K562 (cell line): ENCODE measurements at regions not wholly inside any gene's neighbourhood (a gene's known extent, or its start where the extent isn't known, plus 50 kb on each side); places are given as distances from the start of the nearest gene placed in this dataset.

ENCODE experiments used
- ATAC-seq: fragments of 200-7000 bp; cut with Tn5 transposase; 3 replicates; pipeline ENCODE4 v1.9.1; 2020; ENCODE audit warnings: moderate library complexity
- BruUV-seq: library from RNA; stranded (reverse); fragments of 400-500 nt; replicated peaks from 2 replicates; lab custom pipeline; 2021; lab: Mats Ljungman, UMichigan
- CTCF ChIA-PET: fragments of 300-600 bp; formaldehyde crosslinking; extraction: SDS; loops from one replicate; lab custom pipeline; 2021; ENCODE audit warnings: low intra/inter-chr PET ratio; lab: Yijun Ruan, JAX
- POLR2A ChIA-PET: fragments of 300-600, 350-650 bp; sonication (Branson Sonifier 250); formaldehyde crosslinking; extraction: SDS; loops from one replicate; lab custom pipeline; 2021; ENCODE audit warnings: antibody characterized with exemption, inconsistent platforms; lab: Yijun Ruan, JAX
- DNase-seq, 4 experiments: peaks; one replicate each; pipeline versions ENCODE4 v3.0.0 to v3.0.0-alpha.2; 2011 to 2018; ENCODE audit warnings: low spot score in 3 of 4, mixed read lengths in 3 of 4; ENCODE audit errors: extremely low read depth in 1 of 4
- FAIRE-seq: peaks from 2 replicates; lab custom pipeline; 2011; peaks lifted over from hg19 to GRCh38; lab: Jason Lieb, UNC
- H2AFZ ChIP-seq: 2 replicates; pipeline ENCODE4 v1.6.0; 2011; ENCODE audit warnings: low read depth, low read length, control low read depth, inconsistent platforms
- H3K27ac ChIP-seq: fragments of 200-600 bp; 3 replicates; pipeline ENCODE4 v1.8.0; 2011; ENCODE audit warnings: low read depth, mild to moderate bottlenecking, control low read depth, inconsistent platforms, low read length, moderate library complexity, mixed read lengths; ENCODE audit errors: extremely low read depth
- H3K27me3 ChIP-seq, 2 experiments: fragments of 300-600 bp in 1 of 2; 2 replicates in 1 of 2; 3 replicates in 1 of 2; pipeline versions ENCODE4 v1.6.0 to v1.8.0; 2011; ENCODE audit warnings: inconsistent platforms in 2 of 2, low read length in 2 of 2, mild to moderate bottlenecking in 1 of 2, mixed read lengths in 1 of 2, moderate library complexity in 1 of 2; ENCODE audit not compliant: control insufficient read depth in 2 of 2, insufficient read depth in 2 of 2
- H3K36me3 ChIP-seq: fragments of 300-600 bp; 3 replicates; pipeline ENCODE4 v1.8.0; 2011; ENCODE audit warnings: mild to moderate bottlenecking, low read length, inconsistent platforms; ENCODE audit not compliant: control insufficient read depth, insufficient read depth
- H3K4me1 ChIP-seq, 2 experiments: fragments of 200-600 bp in 1 of 2; replicated peaks in 1 of 2; 2 replicates in 1 of 2; 3 replicates in 1 of 2; pipeline versions ENCODE4 v1.5.1 to v1.8.0; 2011; ENCODE audit warnings: inconsistent platforms in 2 of 2, low read length in 2 of 2, mild to moderate bottlenecking in 1 of 2, mixed read lengths in 1 of 2, moderate library complexity in 1 of 2; ENCODE audit not compliant: control insufficient read depth in 2 of 2, insufficient read depth in 2 of 2
- H3K4me2 ChIP-seq: 2 replicates; pipeline ENCODE4 v1.6.1; 2011; ENCODE audit warnings: low read length, control low read depth, inconsistent platforms, mixed read lengths; ENCODE audit not compliant: insufficient read depth
- H3K4me3 ChIP-seq: fragments of 200-600 bp; sonication (generic), shearing (Covaris generic); 2 replicates; pipeline ENCODE4 v1.5.1; 2016; ENCODE audit warnings: control low read depth, inconsistent platforms
- H3K79me2 ChIP-seq: fragments of 200-600 bp; 3 replicates; pipeline ENCODE4 v1.8.0; 2011; ENCODE audit warnings: low read length, inconsistent platforms; ENCODE audit not compliant: control insufficient read depth, insufficient read depth
- H3K9ac ChIP-seq, 2 experiments: 2 replicates each; pipeline versions ENCODE4 v1.6.0 to v1.6.1; 2011; ENCODE audit warnings: low read depth in 2 of 2, low read length in 2 of 2, control low read depth in 1 of 2, inconsistent platforms in 1 of 2, mild to moderate bottlenecking in 1 of 2, mixed read lengths in 1 of 2; ENCODE audit not compliant: insufficient read depth in 1 of 2
- H3K9me1 ChIP-seq: one replicate; pipeline ENCODE4 v1.6.0; 2011; ENCODE audit warnings: inconsistent platforms, mild to moderate bottlenecking, low read length, moderate library complexity; ENCODE audit not compliant: control insufficient read depth, insufficient read depth
- H3K9me3 ChIP-seq: replicated peaks from 2 replicates; pipeline ENCODE4 v1.5.1; 2011; ENCODE audit warnings: low read depth, low read length, inconsistent platforms; ENCODE audit not compliant: control insufficient read depth, insufficient read depth
- H4K20me1 ChIP-seq: replicated peaks from 2 replicates; pipeline ENCODE4 v1.6.1; 2011; ENCODE audit warnings: low read length, inconsistent platforms, mixed read lengths; ENCODE audit not compliant: control insufficient read depth, insufficient read depth
- AFF4 ChIP-seq: sonication (generic); formaldehyde crosslinking; IDR thresholded peaks from 2 replicates; pipeline ENCODE4 v1.8.0; 2023; ENCODE audit warnings: mild to moderate bottlenecking, missing genetic modification reagents
- DMBX1 ChIP-seq: fragments of 250-450 bp; sonication (Bioruptor Pico); IDR thresholded peaks from 2 replicates; pipeline ENCODE4 v1.8.0; 2022; ENCODE audit warnings: inconsistent platforms, mild to moderate bottlenecking, moderate library complexity, borderline replicate concordance
- HDAC3 ChIP-seq: fragments of 450-650 bp; IDR thresholded peaks from 2 replicates; pipeline ENCODE4 v1.6.1; 2018; ENCODE audit warnings: borderline replicate concordance, mild to moderate bottlenecking, moderate library complexity; ENCODE audit not compliant: partially characterized antibody
- HIVEP1 ChIP-seq: fragments of 250-450 bp; sonication (Bioruptor Pico); IDR thresholded peaks from 2 replicates; pipeline ENCODE4 v1.4.0; 2020; ENCODE audit warnings: mild to moderate bottlenecking
- HNRNPH1 ChIP-seq: fragments of 200-400 bp; formaldehyde crosslinking; optimal IDR thresholded peaks from 2 replicates; pipeline ENCODE3; 2017; ENCODE audit warnings: low read depth, mild to moderate bottlenecking, low read length, moderate library complexity
- MECOM ChIP-seq: fragments of 250-450 bp; sonication (Bioruptor Pico); IDR thresholded peaks from 2 replicates; pipeline ENCODE4 v1.8.0; 2022; ENCODE audit warnings: inconsistent platforms
- MYC ChIP-seq, 2 experiments: fragments of 250-450 bp in 1 of 2; sonication (Bioruptor Pico) in 1 of 2; IDR thresholded peaks; 2 replicates each; pipeline versions ENCODE4 v1.5.1 to v1.6.1; 2012 to 2021; ENCODE audit warnings: low read depth in 2 of 2, borderline replicate concordance in 1 of 2, improper control_type of control experiment in 1 of 2, low read length in 1 of 2, mild to moderate bottlenecking in 1 of 2, moderate library complexity in 1 of 2
- PCBP2 ChIP-seq: fragments of 200-400 bp; formaldehyde crosslinking; IDR thresholded peaks from 2 replicates; pipeline ENCODE4 v1.6.1; 2018; ENCODE audit warnings: low read length, low read depth, mild to moderate bottlenecking, moderate library complexity; ENCODE audit not compliant: poor library complexity, severe bottlenecking
- PHF8 ChIP-seq: fragments of 200-600 bp; sonication (generic); IDR thresholded peaks from 2 replicates; pipeline ENCODE4 v1.6.1; 2012; ENCODE audit warnings: mixed run types, mild to moderate bottlenecking, inconsistent platforms, low read length, moderate library complexity, borderline replicate concordance
- RAD21 ChIP-seq, 2 experiments: fragments of 250-450 bp in 1 of 2; fragments of 450-650 bp in 1 of 2; sonication (Bioruptor Pico) in 1 of 2; formaldehyde crosslinking in 1 of 2; IDR thresholded peaks in 1 of 2; conservative IDR thresholded peaks in 1 of 2; 2 replicates each; pipeline versions ENCODE4 v1.4.0 to v1.8.0; 2020 to 2022; ENCODE audit warnings: mild to moderate bottlenecking in 2 of 2, moderate library complexity in 1 of 2
- SAFB2 ChIP-seq: fragments of 200-400 bp; formaldehyde crosslinking; IDR thresholded peaks from 2 replicates; pipeline ENCODE4 v1.6.1; 2018; ENCODE audit warnings: borderline replicate concordance, low read length, low read depth, moderate library complexity; ENCODE audit not compliant: severe bottlenecking
- ZC3H11A ChIP-seq: IDR thresholded peaks from 2 replicates; pipeline ENCODE4 v1.6.1; 2012; ENCODE audit warnings: low read depth, low read length, improper control_type of control experiment
- ZNF12 ChIP-seq: sonication (generic); formaldehyde crosslinking; IDR thresholded peaks from 2 replicates; pipeline ENCODE4 v1.4.0; 2020; ENCODE audit warnings: mild to moderate bottlenecking, missing genetic modification reagents
- ZNF174 ChIP-seq: fragments of 250-450 bp; sonication (Bioruptor Pico); IDR thresholded peaks from 2 replicates; pipeline ENCODE4 v1.4.0; 2020; ENCODE audit warnings: mild to moderate bottlenecking
- ZNF324 ChIP-seq: fragments of 250-450 bp; sonication (Bioruptor Pico); IDR thresholded peaks from 2 replicates; pipeline ENCODE4 v1.4.0; 2020; ENCODE audit warnings: mild to moderate bottlenecking
- ZNF668 ChIP-seq: fragments of 250-450 bp; sonication (Bioruptor Pico); IDR thresholded peaks from 2 replicates; pipeline ENCODE4 v1.8.0; 2022; ENCODE audit warnings: mild to moderate bottlenecking, inconsistent platforms
- ZNF830 ChIP-seq: fragments of 250-450 bp; sonication (Bioruptor Pico); IDR thresholded peaks from 2 replicates; pipeline ENCODE4 v1.5.0; 2021; ENCODE audit warnings: mild to moderate bottlenecking
- WGBS: fragments of 100-300 bp; shearing (Covaris generic); methylation state at CpG from one replicate; pipeline ENCODE4 v1.1.6; 2016; ENCODE audit warnings: low coverage, mixed read lengths; ENCODE audit not compliant: insufficient coverage; ENCODE audit errors: missing lambda C conversion rate; 5-methylcytosine and 5-hydroxymethylcytosine counted together
- in situ Hi-C: fragments of 300-500 bp; cut with MboI; formaldehyde crosslinking; loops from 4 replicates; pipeline ENCODE4 v1.15.0; 2018; ENCODE audit warnings: inconsistent platforms, mixed read lengths
- intact Hi-C: fragments of 100-400 bp; cut with micrococcal nuclease; formaldehyde crosslinking; loops from 2 replicates; pipeline ENCODE4 v1.14.2; 2022
- TF ChIP-seq, protein P1 (sequence below): sonication (generic); formaldehyde crosslinking; IDR thresholded peaks from 2 replicates; pipeline ENCODE4 v1.8.0; 2022; ENCODE audit warnings: mild to moderate bottlenecking, missing genetic modification reagents

- TF ChIP-seq ZNF668 (CRISPR knock-in tag) (no peak), AFF4 (no peak), HIVEP1 (CRISPR knock-in tag) (no peak), ZNF324 (CRISPR knock-in tag) (no peak), HDAC3 (no peak), PHF8 (no peak)
- TF ChIP-seq, all 486 proteins: peak for 0
Measured at GRCh38 chr2:210938228-210938627, 381.8 kb downstream of the CPS1 start (continued).

DNA sequence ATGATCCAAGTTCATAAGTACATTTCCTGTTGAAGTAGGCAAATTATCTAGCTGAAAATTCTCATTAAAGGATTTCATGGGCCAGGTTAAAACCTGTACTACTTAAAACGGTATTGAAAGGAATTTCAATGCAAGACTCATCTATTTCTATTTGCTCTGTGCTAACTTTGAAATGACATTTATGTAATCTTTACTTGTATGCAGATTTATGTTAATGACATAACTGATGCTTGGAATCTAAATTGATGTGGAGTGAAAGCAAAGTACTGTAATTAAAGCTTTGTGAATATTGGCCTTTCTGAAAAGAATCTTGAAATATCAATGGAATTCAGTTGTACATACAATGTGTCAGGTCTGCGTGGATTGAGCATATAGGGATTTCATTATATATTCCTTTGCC is 390.0 kb downstream of the CPS1 start:
- WGBS, result 0% methylated on average over 2 of the region's 2 CpGs
- H3K4me3 ChIP-seq, result no peak overlapping the region
- no peaks in the 10 kb centered on the region for H3K9me3 ChIP-seq
- no peak for DNase-seq
- CTCF ChIA-PET, result no interaction called here
- no peak overlapping the region for H3K4me2 ChIP-seq
- intact Hi-C loops, result no loop called here
- BruUV-seq, result no TSS peak
- POLR2A ChIA-PET, result no interaction called here
- H3K27ac ChIP-seq, result no peak overlapping the region
- in situ Hi-C loops, result no loop called here
- H3K79me2 ChIP-seq, result no peaks in the 10 kb centered on the region
- no peaks in the 10 kb centered on the region for H3K9me1 ChIP-seq
- H2AFZ ChIP-seq, result no peak overlapping the region
- H4K20me1 ChIP-seq, result no peaks in the 10 kb centered on the region
- no peaks in the 10 kb centered on the region for H3K27me3 ChIP-seq
- ATAC-seq, result no peak
- no peaks in the 10 kb centered on the region for H3K36me3 ChIP-seq
- H3K4me1 ChIP-seq, result no peaks in the 10 kb centered on the region
- no peak for FAIRE-seq
- H3K9ac ChIP-seq, result no peak overlapping the region
- TF ChIP-seq ZNF12 (no peak), MECOM (CRISPR knock-in tag) (no peak), SAFB2 (no peak), HNRNPH1 (no peak), ZNF174 (CRISPR knock-in tag) (no peak), ZNF830 (CRISPR knock-in tag) (no peak), MYC (IDR thresholded peaks at IDR 0.05; ENCODE audit: low read depth, low read length) (no peak), MYC (CRISPR knock-in tag; IDR thresholded peaks at IDR 0.05; ENCODE audit: borderline replicate concordance, low read depth) (no peak), PCBP2 (no peak), DMBX1 (CRISPR knock-in tag) (no peak), ZC3H11A (no peak), RAD21 (CRISPR knock-in tag; conservative IDR thresholded peaks at IDR 0.05 in 1 of 2, IDR thresholded peaks at IDR 0.05 in 1 of 2) (no peak)
- TF ChIP-seq, protein P1, sequence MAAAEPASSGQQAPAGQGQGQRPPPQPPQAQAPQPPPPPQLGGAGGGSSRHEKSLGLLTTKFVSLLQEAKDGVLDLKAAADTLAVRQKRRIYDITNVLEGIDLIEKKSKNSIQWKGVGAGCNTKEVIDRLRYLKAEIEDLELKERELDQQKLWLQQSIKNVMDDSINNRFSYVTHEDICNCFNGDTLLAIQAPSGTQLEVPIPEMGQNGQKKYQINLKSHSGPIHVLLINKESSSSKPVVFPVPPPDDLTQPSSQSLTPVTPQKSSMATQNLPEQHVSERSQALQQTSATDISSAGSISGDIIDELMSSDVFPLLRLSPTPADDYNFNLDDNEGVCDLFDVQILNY (CRISPR knock-in tag), result no peak
